ENCODE measurements at regions not wholly inside any gene's neighbourhood (a gene's known extent, or its start where the extent isn't known, plus 50 kb on each side); places are given as distances from the start of the nearest gene placed in this dataset.

DNA sequence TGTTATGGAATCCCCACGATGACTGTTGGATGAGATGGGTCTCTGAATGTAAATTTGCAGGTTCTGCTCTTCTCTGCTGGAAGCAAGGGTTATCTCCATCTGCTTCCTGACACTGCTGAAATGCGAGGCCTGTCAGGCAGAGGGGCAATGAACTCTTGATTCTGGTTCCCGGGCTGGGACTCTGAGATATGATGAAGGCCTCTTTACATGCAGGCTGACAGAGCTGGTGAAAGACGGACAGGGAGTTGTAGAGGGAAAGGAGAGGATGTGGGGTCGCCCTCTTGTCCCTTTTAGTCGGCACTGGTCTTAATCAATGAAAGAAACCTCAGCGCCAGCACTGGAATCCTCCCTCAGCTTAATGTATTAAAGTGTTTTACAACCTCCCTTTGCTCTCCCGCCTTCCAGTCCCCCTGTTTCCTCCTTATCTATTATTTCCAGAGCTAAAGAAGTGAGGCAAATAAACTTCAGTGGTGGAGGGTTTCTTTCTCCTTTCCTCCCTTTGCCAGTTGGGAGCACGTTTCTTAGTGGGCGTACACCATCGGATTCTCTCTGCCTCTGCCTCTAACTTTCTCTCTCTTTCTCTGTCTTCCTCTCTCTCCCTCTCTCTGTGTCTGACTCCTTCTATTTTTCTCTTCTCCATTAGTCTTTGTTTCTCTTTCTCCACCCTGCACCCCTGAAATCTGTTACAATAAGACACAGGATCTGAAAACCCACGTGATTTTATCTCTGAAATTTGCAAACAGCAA lies 145.6 kb downstream of the BAMBI start (continued):
- TF ChIP-seq SAFB (IDR thresholded peaks at IDR 0.05; ENCODE audit: borderline replicate concordance, low read depth, low read length) (no peak), EGR1 (conservative IDR thresholded peaks at IDR 0.05) (peak; percentile 61), FUS (optimal IDR thresholded peaks at IDR 0.05; ENCODE audit: low read depth, low read length) (no peak), ZBTB1 (CRISPR knock-in tag; IDR thresholded peaks at IDR 0.05; ENCODE audit: borderline replicate concordance, low read depth) (no peak), TBP (optimal IDR thresholded peaks at IDR 0.05; ENCODE audit: low read depth, low read length) (peak; percentile 8), ZNF507 (tag; conservative IDR thresholded peaks at IDR 0.05) (no peak), TAF1 (IDR thresholded peaks at IDR 0.05; ENCODE audit: control insufficient read depth, extremely low read depth, insufficient read depth, low read length, severe bottlenecking) (peak; percentile 44), CBFA2T2 (conservative IDR thresholded peaks at IDR 0.05) (peak; percentile 90), SREBF1 (IDR thresholded peaks at IDR 0.05; ENCODE audit: borderline replicate concordance, low read depth, low read length) (no peak), FOXK1 (CRISPR knock-in tag; IDR thresholded peaks at IDR 0.05; ENCODE audit: borderline replicate concordance) (no peak), KLF16 (IDR thresholded peaks at IDR 0.05) (peak; percentile 47; the same call in 1 of the 2 replicates), IFI16 (CRISPR knock-in tag; IDR thresholded peaks at IDR 0.05) (no peak), MTA1 (IDR thresholded peaks at IDR 0.05; ENCODE audit: borderline replicate concordance) (no peak), NRF1 (conservative IDR thresholded peaks at IDR 0.05 in 1 of 2, IDR thresholded peaks at IDR 0.05 in 1 of 2) (no peak), GATA2 (CRISPR knock-in tag; IDR thresholded peaks at IDR 0.05) (peak; percentile 80), ZKSCAN8 (CRISPR knock-in tag; IDR thresholded peaks at IDR 0.05) (no peak), TAL1 (IDR thresholded peaks at IDR 0.05) (peak; percentile 79), NELFE (IDR thresholded peaks at IDR 0.05; ENCODE audit: insufficient read depth, insufficient read length) (no peak), NUFIP1 (IDR thresholded peaks at IDR 0.05; ENCODE audit: partially characterized antibody) (no peak), ZNF263 (CRISPR knock-in tag; IDR thresholded peaks at IDR 0.05; ENCODE audit: borderline replicate concordance) (peak; percentile 38; the same call in 1 of the 2 replicates), TRIM24 (IDR thresholded peaks at IDR 0.05) (peak; percentile 9 to 50; a peak in 1 of 4 replicates), JUNB (CRISPR knock-in tag; conservative IDR thresholded peaks at IDR 0.05) (no peak), TEAD1 (CRISPR knock-in tag; IDR thresholded peaks at IDR 0.05) (no peak), SMARCA5 (IDR thresholded peaks at IDR 0.05) (peak; percentile 24; the same call in 1 of the 2 replicates)
- TF ChIP-seq, protein P1, sequence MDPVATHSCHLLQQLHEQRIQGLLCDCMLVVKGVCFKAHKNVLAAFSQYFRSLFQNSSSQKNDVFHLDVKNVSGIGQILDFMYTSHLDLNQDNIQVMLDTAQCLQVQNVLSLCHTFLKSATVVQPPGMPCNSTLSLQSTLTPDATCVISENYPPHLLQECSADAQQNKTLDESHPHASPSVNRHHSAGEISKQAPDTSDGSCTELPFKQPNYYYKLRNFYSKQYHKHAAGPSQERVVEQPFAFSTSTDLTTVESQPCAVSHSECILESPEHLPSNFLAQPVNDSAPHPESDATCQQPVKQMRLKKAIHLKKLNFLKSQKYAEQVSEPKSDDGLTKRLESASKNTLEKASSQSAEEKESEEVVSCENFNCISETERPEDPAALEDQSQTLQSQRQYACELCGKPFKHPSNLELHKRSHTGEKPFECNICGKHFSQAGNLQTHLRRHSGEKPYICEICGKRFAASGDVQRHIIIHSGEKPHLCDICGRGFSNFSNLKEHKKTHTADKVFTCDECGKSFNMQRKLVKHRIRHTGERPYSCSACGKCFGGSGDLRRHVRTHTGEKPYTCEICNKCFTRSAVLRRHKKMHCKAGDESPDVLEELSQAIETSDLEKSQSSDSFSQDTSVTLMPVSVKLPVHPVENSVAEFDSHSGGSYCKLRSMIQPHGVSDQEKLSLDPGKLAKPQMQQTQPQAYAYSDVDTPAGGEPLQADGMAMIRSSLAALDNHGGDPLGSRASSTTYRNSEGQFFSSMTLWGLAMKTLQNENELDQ (CRISPR knock-in tag; IDR thresholded peaks at IDR 0.05; ENCODE audit: borderline replicate concordance) = no peak
- TF ChIP-seq, protein P2, sequence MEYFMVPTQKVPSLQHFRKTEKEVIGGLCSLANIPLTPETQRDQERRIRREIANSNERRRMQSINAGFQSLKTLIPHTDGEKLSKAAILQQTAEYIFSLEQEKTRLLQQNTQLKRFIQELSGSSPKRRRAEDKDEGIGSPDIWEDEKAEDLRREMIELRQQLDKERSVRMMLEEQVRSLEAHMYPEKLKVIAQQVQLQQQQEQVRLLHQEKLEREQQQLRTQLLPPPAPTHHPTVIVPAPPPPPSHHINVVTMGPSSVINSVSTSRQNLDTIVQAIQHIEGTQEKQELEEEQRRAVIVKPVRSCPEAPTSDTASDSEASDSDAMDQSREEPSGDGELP (CRISPR knock-in tag; IDR thresholded peaks at IDR 0.05; ENCODE audit: borderline replicate concordance) = no peak
